GM12891 (cell line): ENCODE measurements at regions not wholly inside any gene's neighbourhood (a gene's known extent, or its start where the extent isn't known, plus 50 kb on each side); places are given as distances from the start of the nearest gene placed in this dataset.

ENCODE experiments used
- PAX5 ChIP-seq: IDR thresholded peaks from 2 replicates; pipeline ENCODE4 v1.6.1; 2011; ENCODE audit warnings: low read length, moderate library complexity, mild to moderate bottlenecking; ENCODE audit not compliant: insufficient read depth, severe bottlenecking
- POLR2A ChIP-seq: IDR thresholded peaks from 2 replicates; pipeline ENCODE4 v1.6.1; 2011; ENCODE audit warnings: low read depth, low read length, control low read depth
- POLR2AphosphoS5 ChIP-seq: IDR thresholded peaks from 2 replicates; pipeline ENCODE4 v1.6.1; 2011; ENCODE audit warnings: low read depth, low read length, control low read depth
- POU2F2 ChIP-seq: IDR thresholded peaks from 2 replicates; pipeline ENCODE4 v1.6.1; 2011; ENCODE audit warnings: low read depth, mild to moderate bottlenecking, control low read depth, low read length, moderate library complexity
- SPI1 ChIP-seq: IDR thresholded peaks from 2 replicates; pipeline ENCODE4 v1.6.1; 2011; ENCODE audit warnings: low read depth, low read length, control low read depth

- TF ChIP-seq POLR2AphosphoS5 (no peak), SPI1 (no peak), POLR2A (no peak), POU2F2 (no peak), PAX5 (no peak)
Observed at GRCh38 chr10:3699916-3700315, 85.1 kb downstream of the KLF6 start.
